ELF-1 (cell line): ENCODE measurements at regions not wholly inside any gene's neighbourhood (a gene's known extent, or its start where the extent isn't known, plus 50 kb on each side); places are given as distances from the start of the nearest gene placed in this dataset.

Experiments used
- DNase-seq: peaks from one replicate; pipeline ENCODE4 v3.0.0-alpha.2; 2016; ENCODE audit warnings: low read depth, low spot score

GRCh38 chr2:219893541-219893940 is 266.1 kb downstream of the SLC4A3 start:
- DNase-seq = no peak

- DNase-seq = no peak
These were observed 270.0 kb downstream of the SLC4A3 start for GRCh38 chr2:219897456-219897855.

- no peak for DNase-seq
These were observed 273.7 kb downstream of the SLC4A3 start for GRCh38 chr2:219901155-219901554.

- DNase-seq = peak; percentile 83
These were observed 275.6 kb downstream of the SLC4A3 start for GRCh38 chr2:219902891-219903552.

GRCh38 chr2:219905640-219906039 is 278.2 kb downstream of the SLC4A3 start:
- no peak for DNase-seq

- DNase-seq = no peak
These were observed 278.9 kb downstream of the SLC4A3 start for GRCh38 chr2:219906114-219907010.

- DNase-seq = no peak
These were observed 279.6 kb downstream of the SLC4A3 start for GRCh38 chr2:219907011-219907365.

- no peak for DNase-seq
These were observed 281.1 kb downstream of the SLC4A3 start for GRCh38 chr2:219908538-219908937.

- no peak for DNase-seq
These were observed 284.1 kb downstream of the SLC4A3 start for GRCh38 chr2:219911541-219911940.

- DNase-seq = peak; percentile 64
These were observed 285.1 kb downstream of the SLC4A3 start for GRCh38 chr2:219912491-219912921.

GRCh38 chr2:219914577-219914976 is 287.1 kb downstream of the SLC4A3 start:
- DNase-seq = no peak

GRCh38 chr2:219916281-219916680 is 288.9 kb downstream of the SLC4A3 start:
- no peak for DNase-seq

- DNase-seq = no peak
These were observed 289.5 kb downstream of the SLC4A3 start for GRCh38 chr2:219916726-219917440.

GRCh38 chr2:219918254-219918653 is 290.8 kb downstream of the SLC4A3 start:
- no peak for DNase-seq

- no peak for DNase-seq
These were observed 291.5 kb downstream of the SLC4A3 start for GRCh38 chr2:219918944-219919343.

- DNase-seq = no peak
These were observed 292.1 kb downstream of the SLC4A3 start for GRCh38 chr2:219919506-219919905.

GRCh38 chr2:219929835-219930234 is 302.4 kb downstream of the SLC4A3 start:
- no peak for DNase-seq

GRCh38 chr2:219939647-219940046 is 312.2 kb downstream of the SLC4A3 start:
- no peak for DNase-seq

- no peak for DNase-seq
These were observed 317.4 kb downstream of the SLC4A3 start for GRCh38 chr2:219944866-219945265.

GRCh38 chr2:219946021-219946420 is 318.6 kb downstream of the SLC4A3 start:
- no peak for DNase-seq

GRCh38 chr2:219946529-219946928 is 319.1 kb downstream of the SLC4A3 start:
- no peak for DNase-seq

- no peak for DNase-seq
These were observed 320.1 kb downstream of the SLC4A3 start for GRCh38 chr2:219947575-219947974.
